ENCODE measurements at regions not wholly inside any gene's neighbourhood (a gene's known extent, or its start where the extent isn't known, plus 50 kb on each side); places are given as distances from the start of the nearest gene placed in this dataset.

DNA sequence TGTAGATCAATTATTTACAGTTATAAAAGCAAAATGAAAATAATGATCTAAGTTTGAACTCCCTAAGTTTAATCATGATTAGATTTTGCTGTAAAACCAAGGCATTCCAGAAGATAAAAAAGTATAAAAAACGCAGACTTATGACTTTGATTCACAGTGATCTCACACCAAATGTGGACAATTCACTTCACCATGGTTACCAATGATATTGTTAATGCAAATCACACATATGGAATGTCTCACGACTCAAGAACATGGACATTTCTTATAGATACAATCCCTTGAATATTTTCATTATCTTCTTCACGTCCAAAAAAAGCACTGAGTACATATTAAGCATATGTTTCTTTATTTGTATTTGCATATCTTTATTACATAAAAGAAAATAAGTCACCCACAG, 1054.2 kb downstream of the NAALADL2 start:
- TF ChIP-seq, protein P1, sequence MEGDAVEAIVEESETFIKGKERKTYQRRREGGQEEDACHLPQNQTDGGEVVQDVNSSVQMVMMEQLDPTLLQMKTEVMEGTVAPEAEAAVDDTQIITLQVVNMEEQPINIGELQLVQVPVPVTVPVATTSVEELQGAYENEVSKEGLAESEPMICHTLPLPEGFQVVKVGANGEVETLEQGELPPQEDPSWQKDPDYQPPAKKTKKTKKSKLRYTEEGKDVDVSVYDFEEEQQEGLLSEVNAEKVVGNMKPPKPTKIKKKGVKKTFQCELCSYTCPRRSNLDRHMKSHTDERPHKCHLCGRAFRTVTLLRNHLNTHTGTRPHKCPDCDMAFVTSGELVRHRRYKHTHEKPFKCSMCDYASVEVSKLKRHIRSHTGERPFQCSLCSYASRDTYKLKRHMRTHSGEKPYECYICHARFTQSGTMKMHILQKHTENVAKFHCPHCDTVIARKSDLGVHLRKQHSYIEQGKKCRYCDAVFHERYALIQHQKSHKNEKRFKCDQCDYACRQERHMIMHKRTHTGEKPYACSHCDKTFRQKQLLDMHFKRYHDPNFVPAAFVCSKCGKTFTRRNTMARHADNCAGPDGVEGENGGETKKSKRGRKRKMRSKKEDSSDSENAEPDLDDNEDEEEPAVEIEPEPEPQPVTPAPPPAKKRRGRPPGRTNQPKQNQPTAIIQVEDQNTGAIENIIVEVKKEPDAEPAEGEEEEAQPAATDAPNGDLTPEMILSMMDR (IDR thresholded peaks at IDR 0.05; ENCODE audit: insufficient read depth, low read length) = no peak
- TF ChIP-seq SPI1 (IDR thresholded peaks at IDR 0.05; ENCODE audit: borderline replicate concordance, low read depth) (no peak), GABPA (IDR thresholded peaks at IDR 0.05; ENCODE audit: low read depth) (no peak), POLR2AphosphoS5 (IDR thresholded peaks at IDR 0.05; ENCODE audit: low read depth) (no peak)
- TF ChIP-seq, protein P2, sequence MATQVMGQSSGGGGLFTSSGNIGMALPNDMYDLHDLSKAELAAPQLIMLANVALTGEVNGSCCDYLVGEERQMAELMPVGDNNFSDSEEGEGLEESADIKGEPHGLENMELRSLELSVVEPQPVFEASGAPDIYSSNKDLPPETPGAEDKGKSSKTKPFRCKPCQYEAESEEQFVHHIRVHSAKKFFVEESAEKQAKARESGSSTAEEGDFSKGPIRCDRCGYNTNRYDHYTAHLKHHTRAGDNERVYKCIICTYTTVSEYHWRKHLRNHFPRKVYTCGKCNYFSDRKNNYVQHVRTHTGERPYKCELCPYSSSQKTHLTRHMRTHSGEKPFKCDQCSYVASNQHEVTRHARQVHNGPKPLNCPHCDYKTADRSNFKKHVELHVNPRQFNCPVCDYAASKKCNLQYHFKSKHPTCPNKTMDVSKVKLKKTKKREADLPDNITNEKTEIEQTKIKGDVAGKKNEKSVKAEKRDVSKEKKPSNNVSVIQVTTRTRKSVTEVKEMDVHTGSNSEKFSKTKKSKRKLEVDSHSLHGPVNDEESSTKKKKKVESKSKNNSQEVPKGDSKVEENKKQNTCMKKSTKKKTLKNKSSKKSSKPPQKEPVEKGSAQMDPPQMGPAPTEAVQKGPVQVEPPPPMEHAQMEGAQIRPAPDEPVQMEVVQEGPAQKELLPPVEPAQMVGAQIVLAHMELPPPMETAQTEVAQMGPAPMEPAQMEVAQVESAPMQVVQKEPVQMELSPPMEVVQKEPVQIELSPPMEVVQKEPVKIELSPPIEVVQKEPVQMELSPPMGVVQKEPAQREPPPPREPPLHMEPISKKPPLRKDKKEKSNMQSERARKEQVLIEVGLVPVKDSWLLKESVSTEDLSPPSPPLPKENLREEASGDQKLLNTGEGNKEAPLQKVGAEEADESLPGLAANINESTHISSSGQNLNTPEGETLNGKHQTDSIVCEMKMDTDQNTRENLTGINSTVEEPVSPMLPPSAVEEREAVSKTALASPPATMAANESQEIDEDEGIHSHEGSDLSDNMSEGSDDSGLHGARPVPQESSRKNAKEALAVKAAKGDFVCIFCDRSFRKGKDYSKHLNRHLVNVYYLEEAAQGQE (IDR thresholded peaks at IDR 0.05; ENCODE audit: insufficient replicate concordance, low read depth) = no peak
- Histone ChIP-seq H3K27ac (replicated peaks) (no peak overlapping the region), H3K4me3 (replicated peaks; ENCODE audit: insufficient read depth, low read length) (no peak overlapping the region), H3K27me3 (ENCODE audit: insufficient read depth, poor library complexity, severe bottlenecking) (no peaks in the 10 kb centered on the region)
- no peak for DNase-seq (ENCODE audit: low read depth in 1 of 2, low spot score in 1 of 2)

DNA sequence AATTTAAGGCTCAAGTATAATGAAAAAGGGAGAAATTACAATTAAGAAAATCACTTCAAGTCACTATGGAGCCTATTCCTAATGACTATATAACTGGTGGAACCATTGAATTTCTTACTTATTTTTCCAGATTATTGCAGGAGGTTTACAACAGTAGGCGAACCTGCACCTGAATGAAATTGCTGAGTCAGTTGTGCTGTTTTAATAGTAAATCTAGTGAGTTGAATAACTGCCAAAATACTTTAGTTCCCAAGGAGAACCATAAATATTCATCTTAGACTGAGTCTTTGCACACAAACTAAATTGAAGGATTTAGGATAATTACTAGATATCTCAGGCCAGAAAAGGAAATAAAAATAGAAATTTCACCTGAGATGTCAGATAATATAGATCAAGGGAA, 1052.8 kb downstream of the NAALADL2 start:
- DNase-seq (ENCODE audit: low read depth in 1 of 2, low spot score in 1 of 2) = no peak
- H3K27ac ChIP-seq (replicated peaks) = no peak overlapping the region
- no peak overlapping the region for H3K4me3 ChIP-seq (replicated peaks; ENCODE audit: insufficient read depth, low read length)
- no peaks in the 10 kb centered on the region for H3K27me3 ChIP-seq (ENCODE audit: insufficient read depth, poor library complexity, severe bottlenecking)
- TF ChIP-seq SPI1 (IDR thresholded peaks at IDR 0.05; ENCODE audit: borderline replicate concordance, low read depth) (no peak), GABPA (IDR thresholded peaks at IDR 0.05; ENCODE audit: low read depth) (no peak), POLR2AphosphoS5 (IDR thresholded peaks at IDR 0.05; ENCODE audit: low read depth) (no peak)
- TF ChIP-seq, protein P1 (IDR thresholded peaks at IDR 0.05; ENCODE audit: insufficient read depth, low read length) = no peak
- TF ChIP-seq, protein P2 (IDR thresholded peaks at IDR 0.05; ENCODE audit: insufficient replicate concordance, low read depth) = no peak

DNA sequence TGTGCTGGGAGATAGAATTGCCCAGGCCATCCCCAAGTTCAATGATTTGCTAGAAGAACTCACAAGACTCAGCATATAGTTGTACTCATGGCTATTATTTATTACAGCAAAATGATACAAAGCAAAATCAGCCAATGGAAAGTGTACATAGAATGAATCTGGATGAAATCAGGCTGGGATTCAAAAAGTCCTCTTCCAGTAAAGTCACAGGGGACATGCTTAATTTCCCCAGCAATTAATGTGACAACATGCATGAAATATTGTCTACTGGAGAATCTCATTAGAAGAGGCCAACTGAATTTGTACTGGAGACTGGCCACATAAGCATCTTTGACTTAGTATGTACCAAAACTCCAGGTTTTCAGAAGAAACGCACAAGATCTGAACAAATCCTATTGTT, 1043.1 kb downstream of the NAALADL2 start:
- Histone ChIP-seq H3K27ac (replicated peaks) (no peak overlapping the region), H3K27me3 (ENCODE audit: insufficient read depth, poor library complexity, severe bottlenecking) (no peaks in the 10 kb centered on the region), H3K4me3 (replicated peaks; ENCODE audit: insufficient read depth, low read length) (no peak overlapping the region)
- no peak for DNase-seq (ENCODE audit: low read depth in 1 of 2, low spot score in 1 of 2)
- no peak for TF ChIP-seq GABPA (IDR thresholded peaks at IDR 0.05; ENCODE audit: low read depth)
- no peak for TF ChIP-seq POLR2AphosphoS5 (IDR thresholded peaks at IDR 0.05; ENCODE audit: low read depth)
- TF ChIP-seq, protein P2 (IDR thresholded peaks at IDR 0.05; ENCODE audit: insufficient replicate concordance, low read depth) = no peak
- TF ChIP-seq, protein P1 (IDR thresholded peaks at IDR 0.05; ENCODE audit: insufficient read depth, low read length) = no peak
- no peak for TF ChIP-seq SPI1 (IDR thresholded peaks at IDR 0.05; ENCODE audit: borderline replicate concordance, low read depth)
